ENCODE measurements at regions not wholly inside any gene's neighbourhood (a gene's known extent, or its start where the extent isn't known, plus 50 kb on each side); places are given as distances from the start of the nearest gene placed in this dataset.

DNA sequence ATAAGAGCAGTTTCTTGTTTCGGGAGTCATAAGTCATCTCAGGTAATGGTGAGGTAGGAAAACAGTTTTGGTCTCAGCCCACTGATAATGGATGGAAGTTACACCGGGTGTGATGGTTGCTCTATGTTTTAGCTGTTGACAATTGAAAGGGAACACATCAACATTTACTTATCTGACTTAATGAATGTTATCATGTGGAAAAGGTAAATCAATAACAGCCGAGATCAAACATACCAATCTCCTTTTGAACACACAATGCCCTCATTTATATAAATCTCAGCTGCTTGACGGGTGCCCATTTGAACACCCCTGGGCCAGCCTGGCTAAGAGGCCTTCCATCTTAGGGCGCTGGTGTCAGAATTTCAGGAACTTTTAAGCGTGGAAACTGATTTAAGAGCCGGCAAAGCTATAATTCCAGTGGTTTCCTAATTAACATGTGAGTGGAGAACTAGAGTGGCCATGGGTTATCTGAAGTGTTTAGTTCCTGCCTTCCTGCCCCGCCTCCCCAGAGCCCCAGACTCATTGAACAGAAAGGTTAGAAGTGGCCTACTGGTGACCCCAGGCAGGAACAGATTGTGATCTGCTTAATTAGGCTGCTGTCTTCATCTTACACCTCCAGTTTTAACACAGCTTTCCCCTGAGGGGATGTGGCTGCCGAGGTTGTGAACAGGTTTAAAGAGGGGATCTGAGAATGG is 572.7 kb downstream of the FGF9 start:
- TF ChIP-seq, protein P1, sequence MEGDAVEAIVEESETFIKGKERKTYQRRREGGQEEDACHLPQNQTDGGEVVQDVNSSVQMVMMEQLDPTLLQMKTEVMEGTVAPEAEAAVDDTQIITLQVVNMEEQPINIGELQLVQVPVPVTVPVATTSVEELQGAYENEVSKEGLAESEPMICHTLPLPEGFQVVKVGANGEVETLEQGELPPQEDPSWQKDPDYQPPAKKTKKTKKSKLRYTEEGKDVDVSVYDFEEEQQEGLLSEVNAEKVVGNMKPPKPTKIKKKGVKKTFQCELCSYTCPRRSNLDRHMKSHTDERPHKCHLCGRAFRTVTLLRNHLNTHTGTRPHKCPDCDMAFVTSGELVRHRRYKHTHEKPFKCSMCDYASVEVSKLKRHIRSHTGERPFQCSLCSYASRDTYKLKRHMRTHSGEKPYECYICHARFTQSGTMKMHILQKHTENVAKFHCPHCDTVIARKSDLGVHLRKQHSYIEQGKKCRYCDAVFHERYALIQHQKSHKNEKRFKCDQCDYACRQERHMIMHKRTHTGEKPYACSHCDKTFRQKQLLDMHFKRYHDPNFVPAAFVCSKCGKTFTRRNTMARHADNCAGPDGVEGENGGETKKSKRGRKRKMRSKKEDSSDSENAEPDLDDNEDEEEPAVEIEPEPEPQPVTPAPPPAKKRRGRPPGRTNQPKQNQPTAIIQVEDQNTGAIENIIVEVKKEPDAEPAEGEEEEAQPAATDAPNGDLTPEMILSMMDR (conservative IDR thresholded peaks at IDR 0.05; ENCODE audit: low read depth, low read length), result no peak
- TF ChIP-seq RCOR1 (IDR thresholded peaks at IDR 0.05; ENCODE audit: insufficient replicate concordance, low read length), result no peak
- TF ChIP-seq RAD21 (IDR thresholded peaks at IDR 0.05; ENCODE audit: low read length), result no peak
